Loucy (cell line): ENCODE measurements at regions not wholly inside any gene's neighbourhood (a gene's known extent, or its start where the extent isn't known, plus 50 kb on each side); places are given as distances from the start of the nearest gene placed in this dataset.

Experiments used
- EZH2phosphoT487 ChIP-seq: fragments of 200-600 bp; IDR thresholded peaks from 2 replicates; pipeline ENCODE4 v1.6.1; 2018; ENCODE audit warnings: antibody characterized with exemption, mild to moderate bottlenecking, moderate library complexity, borderline replicate concordance
- TF ChIP-seq, protein P1 (sequence below): fragments of 200-600 bp; sonication (generic); conservative IDR thresholded peaks from 2 replicates; pipeline ENCODE4 v1.5.1; 2014; ENCODE audit warnings: mild to moderate bottlenecking, antibody characterized with exemption, low read length

DNA sequence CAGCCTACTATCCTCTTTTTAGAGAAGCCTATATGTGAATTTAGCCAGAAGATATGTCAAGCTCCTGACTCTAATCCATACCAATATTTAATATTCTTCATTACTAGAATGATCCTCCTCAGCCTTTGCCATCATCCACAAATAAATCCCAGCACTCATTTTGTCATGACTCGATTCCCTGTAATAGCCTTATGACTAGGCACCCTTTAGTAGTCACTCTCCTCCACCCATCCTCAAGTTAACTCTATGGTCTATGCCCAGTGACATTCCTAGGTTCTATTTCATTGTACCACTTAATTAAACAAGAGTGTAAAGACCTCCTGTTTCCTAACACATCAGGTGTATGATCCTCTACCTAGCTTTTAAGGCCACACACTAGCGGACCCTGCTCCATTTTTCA is 450.4 kb upstream of the CITED2 start:
- TF ChIP-seq, protein P1, sequence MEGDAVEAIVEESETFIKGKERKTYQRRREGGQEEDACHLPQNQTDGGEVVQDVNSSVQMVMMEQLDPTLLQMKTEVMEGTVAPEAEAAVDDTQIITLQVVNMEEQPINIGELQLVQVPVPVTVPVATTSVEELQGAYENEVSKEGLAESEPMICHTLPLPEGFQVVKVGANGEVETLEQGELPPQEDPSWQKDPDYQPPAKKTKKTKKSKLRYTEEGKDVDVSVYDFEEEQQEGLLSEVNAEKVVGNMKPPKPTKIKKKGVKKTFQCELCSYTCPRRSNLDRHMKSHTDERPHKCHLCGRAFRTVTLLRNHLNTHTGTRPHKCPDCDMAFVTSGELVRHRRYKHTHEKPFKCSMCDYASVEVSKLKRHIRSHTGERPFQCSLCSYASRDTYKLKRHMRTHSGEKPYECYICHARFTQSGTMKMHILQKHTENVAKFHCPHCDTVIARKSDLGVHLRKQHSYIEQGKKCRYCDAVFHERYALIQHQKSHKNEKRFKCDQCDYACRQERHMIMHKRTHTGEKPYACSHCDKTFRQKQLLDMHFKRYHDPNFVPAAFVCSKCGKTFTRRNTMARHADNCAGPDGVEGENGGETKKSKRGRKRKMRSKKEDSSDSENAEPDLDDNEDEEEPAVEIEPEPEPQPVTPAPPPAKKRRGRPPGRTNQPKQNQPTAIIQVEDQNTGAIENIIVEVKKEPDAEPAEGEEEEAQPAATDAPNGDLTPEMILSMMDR: no peak
- no peak for TF ChIP-seq EZH2phosphoT487
